ENCODE measurements at regions not wholly inside any gene's neighbourhood (a gene's known extent, or its start where the extent isn't known, plus 50 kb on each side); places are given as distances from the start of the nearest gene placed in this dataset.

DNA sequence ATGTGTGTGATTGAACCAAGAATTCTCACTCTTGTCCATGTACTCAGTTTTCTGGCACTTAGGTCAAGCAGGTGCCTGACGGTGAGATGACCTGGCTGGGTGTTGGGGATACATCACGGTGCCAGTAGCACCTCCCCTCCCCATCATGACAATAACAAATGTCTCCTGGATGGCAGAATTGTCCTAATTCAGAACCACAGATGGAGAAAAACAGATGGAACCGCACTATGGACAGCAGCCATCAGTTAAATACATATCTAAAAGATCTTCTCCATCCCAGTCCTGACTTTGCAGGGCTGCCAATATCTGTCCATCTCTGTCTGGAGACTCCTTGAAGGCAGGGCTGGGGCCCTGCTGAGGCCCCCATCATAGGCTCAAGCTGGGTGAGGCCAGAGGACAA lies 126.9 kb downstream of the PTPRS start:
- TF ChIP-seq, protein P1, sequence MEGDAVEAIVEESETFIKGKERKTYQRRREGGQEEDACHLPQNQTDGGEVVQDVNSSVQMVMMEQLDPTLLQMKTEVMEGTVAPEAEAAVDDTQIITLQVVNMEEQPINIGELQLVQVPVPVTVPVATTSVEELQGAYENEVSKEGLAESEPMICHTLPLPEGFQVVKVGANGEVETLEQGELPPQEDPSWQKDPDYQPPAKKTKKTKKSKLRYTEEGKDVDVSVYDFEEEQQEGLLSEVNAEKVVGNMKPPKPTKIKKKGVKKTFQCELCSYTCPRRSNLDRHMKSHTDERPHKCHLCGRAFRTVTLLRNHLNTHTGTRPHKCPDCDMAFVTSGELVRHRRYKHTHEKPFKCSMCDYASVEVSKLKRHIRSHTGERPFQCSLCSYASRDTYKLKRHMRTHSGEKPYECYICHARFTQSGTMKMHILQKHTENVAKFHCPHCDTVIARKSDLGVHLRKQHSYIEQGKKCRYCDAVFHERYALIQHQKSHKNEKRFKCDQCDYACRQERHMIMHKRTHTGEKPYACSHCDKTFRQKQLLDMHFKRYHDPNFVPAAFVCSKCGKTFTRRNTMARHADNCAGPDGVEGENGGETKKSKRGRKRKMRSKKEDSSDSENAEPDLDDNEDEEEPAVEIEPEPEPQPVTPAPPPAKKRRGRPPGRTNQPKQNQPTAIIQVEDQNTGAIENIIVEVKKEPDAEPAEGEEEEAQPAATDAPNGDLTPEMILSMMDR (conservative IDR thresholded peaks at IDR 0.05 in 1 of 2, IDR thresholded peaks at IDR 0.05 in 1 of 2; ENCODE audit: extremely low read depth in 1 of 2, insufficient read depth in 1 of 2, low read depth in 1 of 2, low read length in 2 of 2), result no peak
- no peak for TF ChIP-seq EZH2 (IDR thresholded peaks at IDR 0.05; ENCODE audit: borderline replicate concordance, low read length)

All from mammary epithelial cell (primary cell).